Karpas-422 (cell line): ENCODE measurements at regions not wholly inside any gene's neighbourhood (a gene's known extent, or its start where the extent isn't known, plus 50 kb on each side); places are given as distances from the start of the nearest gene placed in this dataset.

Source experiments
- DNase-seq: peaks from one replicate; pipeline ENCODE4 v3.0.0-alpha.2; 2015
- H2AFZ ChIP-seq: fragments of 200-600 bp; sonication (generic); 2 replicates; pipeline ENCODE4 v1.6.1; 2014; ENCODE audit warnings: antibody characterized with exemption, low read length, mixed read lengths
- H3K27ac ChIP-seq: fragments of 200-600 bp; sonication (generic); 2 replicates; pipeline ENCODE4 v1.5.1; 2014; ENCODE audit warnings: mild to moderate bottlenecking, low read length, moderate library complexity
- H3K27me3 ChIP-seq: fragments of 200-600 bp; sonication (generic); 2 replicates; pipeline ENCODE4 v1.6.1; 2014; ENCODE audit warnings: low read length, mixed read lengths
- H3K36me3 ChIP-seq: fragments of 200-600 bp; sonication (generic); 2 replicates; pipeline ENCODE4 v1.6.1; 2014; ENCODE audit warnings: low read length, mixed read lengths; ENCODE audit not compliant: insufficient read depth
- H3K4me1 ChIP-seq: fragments of 200-600 bp; sonication (generic); 2 replicates; pipeline ENCODE4 v1.6.1; 2014; ENCODE audit warnings: mild to moderate bottlenecking, low read length, mixed read lengths
- H3K4me2 ChIP-seq: fragments of 200-600 bp; sonication (generic); 2 replicates; pipeline ENCODE4 v1.6.1; 2014; ENCODE audit warnings: low read length, low read depth, mild to moderate bottlenecking; ENCODE audit not compliant: poor library complexity, severe bottlenecking
- H3K4me3 ChIP-seq: fragments of 200-600 bp; sonication (generic); 2 replicates; pipeline ENCODE4 v1.5.1; 2014; ENCODE audit warnings: mild to moderate bottlenecking, antibody characterized with exemption, low read length, mixed read lengths
- H3K79me2 ChIP-seq: fragments of 200-600 bp; sonication (generic); 2 replicates; pipeline ENCODE4 v1.6.1; 2014; ENCODE audit warnings: mild to moderate bottlenecking, low read length, mixed read lengths
- H3K9ac ChIP-seq: fragments of 200-600 bp; sonication (generic); 2 replicates; pipeline ENCODE4 v1.6.0; 2014; ENCODE audit warnings: low read length
- H3K9me2 ChIP-seq: fragments of 200-600 bp; sonication (generic), shearing (Covaris generic); replicated peaks from 2 replicates; pipeline ENCODE4 v1.6.0; 2014; ENCODE audit warnings: mild to moderate bottlenecking, low read length, moderate library complexity; ENCODE audit not compliant: insufficient read depth
- H3K9me3 ChIP-seq: fragments of 300-700, 200-600 bp; sonication (generic); 2 replicates; pipeline ENCODE4 v1.6.1; 2014; ENCODE audit warnings: low read length, mixed read lengths
- H4K20me1 ChIP-seq: fragments of 200-600 bp; sonication (generic); 2 replicates; pipeline ENCODE4 v1.6.1; 2014; ENCODE audit warnings: mild to moderate bottlenecking, antibody characterized with exemption, low read length, low read depth; ENCODE audit not compliant: insufficient read depth

DNA sequence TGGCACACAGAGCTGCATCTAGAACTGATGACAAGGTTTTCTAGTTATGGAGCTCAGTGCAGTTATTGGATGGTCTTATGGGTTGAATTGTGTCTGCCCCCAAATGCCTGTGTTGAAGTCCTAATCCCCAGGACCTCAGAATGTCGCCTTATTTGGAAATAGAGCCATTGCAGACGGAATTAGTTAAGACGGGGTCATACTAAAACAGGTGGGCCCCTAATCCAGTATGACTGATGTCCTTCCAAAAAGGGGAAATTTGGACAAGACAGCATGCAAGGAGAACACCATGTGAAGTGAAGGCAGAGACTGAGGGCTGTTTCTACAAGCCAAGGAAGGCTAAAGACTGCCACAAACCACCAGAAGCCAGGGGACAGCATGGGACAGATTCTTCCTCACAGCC lies 148.7 kb downstream of the KCTD12 start:
- H3K9me2 ChIP-seq = no peaks in the 10 kb centered on the region
- H3K79me2 ChIP-seq = no peaks in the 10 kb centered on the region
- H3K36me3 ChIP-seq = no peaks in the 10 kb centered on the region
- no peak overlapping the region for H3K9ac ChIP-seq
- H3K4me2 ChIP-seq = no peak overlapping the region
- no peak overlapping the region for H3K27ac ChIP-seq
- no peak overlapping the region for H2AFZ ChIP-seq
- no peak overlapping the region for H3K4me3 ChIP-seq
- no peaks in the 10 kb centered on the region for H3K4me1 ChIP-seq
- no peaks in the 10 kb centered on the region for H4K20me1 ChIP-seq
- no peak for DNase-seq
- no peaks in the 10 kb centered on the region for H3K9me3 ChIP-seq
- no peaks in the 10 kb centered on the region for H3K27me3 ChIP-seq

DNA sequence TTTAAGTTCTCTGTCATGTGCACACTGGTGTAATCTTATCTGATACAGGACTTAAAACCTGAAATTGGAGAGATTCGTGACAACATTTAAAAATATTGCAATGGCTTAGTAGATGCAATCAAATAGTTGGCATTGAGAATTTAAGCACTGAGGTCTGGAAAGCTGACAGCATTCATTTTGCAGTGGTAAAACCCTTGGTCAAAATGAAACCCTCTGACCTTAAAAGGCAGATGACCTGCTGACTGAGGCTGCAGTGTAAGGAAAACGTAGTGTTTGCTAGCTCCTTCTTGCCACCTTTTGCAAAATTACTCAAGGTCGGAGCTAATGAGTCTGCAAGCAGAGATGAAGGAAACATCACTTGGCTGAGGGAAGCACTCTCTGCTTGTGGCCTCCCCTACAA lies 150.6 kb downstream of the KCTD12 start:
- no peak overlapping the region for H3K4me3 ChIP-seq
- no peak overlapping the region for H3K9ac ChIP-seq
- H3K9me2 ChIP-seq = no peaks in the 10 kb centered on the region
- H3K4me2 ChIP-seq = no peak overlapping the region
- no peak overlapping the region for H3K27ac ChIP-seq
- no peaks in the 10 kb centered on the region for H3K4me1 ChIP-seq
- H3K9me3 ChIP-seq = no peaks in the 10 kb centered on the region
- no peaks in the 10 kb centered on the region for H3K27me3 ChIP-seq
- no peak for DNase-seq
- no peaks in the 10 kb centered on the region for H3K79me2 ChIP-seq
- H3K36me3 ChIP-seq = no peaks in the 10 kb centered on the region
- H4K20me1 ChIP-seq = no peaks in the 10 kb centered on the region
- H2AFZ ChIP-seq = no peak overlapping the region

DNA sequence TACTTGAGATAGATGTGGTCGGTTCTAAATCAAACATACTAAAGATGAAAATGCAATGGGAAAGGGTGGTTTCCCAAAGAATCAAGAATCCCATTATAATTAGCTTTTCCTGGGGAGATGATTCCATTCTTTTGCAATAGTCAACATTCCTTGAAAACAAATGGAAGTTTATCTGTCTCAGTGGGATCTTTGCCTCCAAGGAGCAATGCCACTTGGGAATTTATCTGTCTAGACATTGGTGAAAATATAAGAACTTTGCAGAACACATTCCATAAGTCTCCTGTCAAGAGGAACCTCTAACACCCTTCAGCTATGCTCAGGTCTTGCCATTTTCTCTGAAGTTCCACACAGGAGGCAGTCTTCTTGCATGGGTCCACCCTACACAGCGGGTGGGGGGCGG lies 152.5 kb downstream of the KCTD12 start:
- Histone ChIP-seq H3K4me3 (no peak overlapping the region), H3K36me3 (no peaks in the 10 kb centered on the region), H2AFZ (no peak overlapping the region), H4K20me1 (no peaks in the 10 kb centered on the region), H3K4me1 (no peaks in the 10 kb centered on the region), H3K4me2 (no peak overlapping the region), H3K79me2 (no peaks in the 10 kb centered on the region), H3K9me3 (no peaks in the 10 kb centered on the region), H3K27me3 (no peaks in the 10 kb centered on the region), H3K27ac (no peak overlapping the region), H3K9me2 (no peaks in the 10 kb centered on the region), H3K9ac (no peak overlapping the region)
- DNase-seq = no peak

DNA sequence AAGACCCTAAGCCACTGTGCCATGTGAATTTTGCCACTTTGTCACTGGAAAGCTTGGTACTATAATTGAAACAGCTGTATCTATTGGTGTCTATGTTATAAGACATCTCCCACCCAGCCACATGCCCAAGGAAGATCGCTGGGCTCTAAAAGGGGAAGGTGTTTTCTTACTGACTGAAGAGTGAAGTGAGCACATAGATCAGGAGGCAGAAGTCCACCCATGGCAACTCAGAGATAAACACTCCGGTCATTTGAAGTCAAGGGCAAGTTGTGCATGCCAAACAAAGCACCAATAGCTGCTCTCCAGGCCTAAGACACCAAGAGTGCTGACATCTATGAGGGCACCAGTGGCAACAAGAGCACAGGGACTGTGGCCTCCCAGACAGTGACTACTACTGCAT lies 153.8 kb downstream of the KCTD12 start:
- Histone ChIP-seq H3K4me3 (no peak overlapping the region), H3K9ac (no peak overlapping the region), H2AFZ (no peak overlapping the region), H3K36me3 (no peaks in the 10 kb centered on the region), H3K79me2 (no peaks in the 10 kb centered on the region), H3K4me2 (no peak overlapping the region), H3K27me3 (no peaks in the 10 kb centered on the region), H3K9me3 (no peaks in the 10 kb centered on the region), H3K9me2 (no peaks in the 10 kb centered on the region), H3K4me1 (no peaks in the 10 kb centered on the region), H3K27ac (no peak overlapping the region), H4K20me1 (no peaks in the 10 kb centered on the region)
- no peak for DNase-seq

DNA sequence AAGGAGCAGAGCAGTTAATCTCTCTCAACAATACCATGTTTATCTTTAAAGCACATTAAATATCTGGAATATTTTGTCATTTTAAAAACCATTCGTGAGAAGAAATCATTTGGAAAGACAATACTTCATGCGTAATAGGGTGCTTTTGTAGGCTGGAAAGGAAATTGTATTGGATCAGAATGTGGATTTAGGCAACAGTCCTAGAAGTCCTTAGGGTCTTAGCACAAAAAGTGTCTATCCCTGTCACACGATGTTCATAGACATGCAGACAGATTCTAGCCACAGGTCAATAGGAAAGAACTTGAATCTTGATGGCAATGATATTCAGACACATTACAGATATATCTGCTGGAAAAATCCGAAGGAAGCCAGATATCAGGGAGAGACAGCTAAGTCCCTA lies 156.0 kb downstream of the KCTD12 start:
- Histone ChIP-seq H2AFZ (no peak overlapping the region), H3K79me2 (no peaks in the 10 kb centered on the region), H3K9ac (no peak overlapping the region), H3K4me1 (no peaks in the 10 kb centered on the region), H3K9me2 (no peaks in the 10 kb centered on the region), H3K9me3 (no peaks in the 10 kb centered on the region), H3K4me3 (no peak overlapping the region), H3K36me3 (no peaks in the 10 kb centered on the region), H3K27ac (no peak overlapping the region), H3K4me2 (no peak overlapping the region), H4K20me1 (no peaks in the 10 kb centered on the region), H3K27me3 (no peaks in the 10 kb centered on the region)
- no peak for DNase-seq

DNA sequence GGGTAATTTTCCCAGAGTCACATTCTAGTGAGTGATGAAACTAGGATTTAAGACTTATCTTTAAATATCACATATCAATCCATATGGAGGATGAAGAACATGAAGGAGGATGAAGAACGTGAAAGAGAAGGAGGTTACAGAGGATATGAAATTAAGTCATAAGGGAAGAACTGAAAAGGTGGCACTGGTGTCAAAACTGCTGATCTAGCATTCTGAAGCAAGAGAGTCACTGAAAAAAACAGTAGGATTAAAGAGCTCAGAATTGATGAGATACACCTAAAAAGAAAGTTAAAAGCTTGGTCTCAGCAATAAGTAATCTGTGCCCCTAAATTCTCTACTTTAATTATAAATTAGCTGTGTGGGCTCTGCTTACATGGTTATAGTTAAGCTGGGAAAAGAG lies 156.5 kb downstream of the KCTD12 start:
- H2AFZ ChIP-seq = no peak overlapping the region
- H3K9me2 ChIP-seq = no peaks in the 10 kb centered on the region
- no peaks in the 10 kb centered on the region for H3K36me3 ChIP-seq
- no peak for DNase-seq
- no peaks in the 10 kb centered on the region for H3K79me2 ChIP-seq
- no peaks in the 10 kb centered on the region for H3K27me3 ChIP-seq
- H4K20me1 ChIP-seq = no peaks in the 10 kb centered on the region
- no peaks in the 10 kb centered on the region for H3K9me3 ChIP-seq
- H3K4me1 ChIP-seq = no peaks in the 10 kb centered on the region
- no peak overlapping the region for H3K4me2 ChIP-seq
- no peak overlapping the region for H3K27ac ChIP-seq
- no peak overlapping the region for H3K9ac ChIP-seq
- H3K4me3 ChIP-seq = no peak overlapping the region

DNA sequence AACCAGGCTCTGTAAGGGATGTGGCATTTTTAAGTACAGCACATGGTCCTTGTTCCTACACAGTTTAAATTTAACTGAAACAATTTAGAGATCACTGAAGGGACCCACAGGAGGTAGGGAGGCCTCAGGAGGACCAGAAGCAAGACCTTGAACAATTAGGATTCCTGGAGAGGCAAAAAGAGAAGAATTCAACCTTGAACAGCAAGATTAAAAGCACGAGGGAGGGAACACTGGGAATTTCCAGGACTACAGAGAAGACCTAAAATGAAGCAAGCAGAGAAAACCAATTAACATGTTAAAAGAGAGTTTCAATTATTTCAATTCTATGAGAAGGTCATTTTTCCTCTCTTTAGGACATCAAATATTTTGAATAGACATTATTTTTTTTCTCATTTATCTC lies 160.3 kb downstream of the KCTD12 start:
- Histone ChIP-seq H3K9ac (no peak overlapping the region), H3K27me3 (no peaks in the 10 kb centered on the region), H3K4me2 (no peak overlapping the region), H3K36me3 (no peaks in the 10 kb centered on the region), H2AFZ (no peak overlapping the region), H3K4me3 (no peak overlapping the region), H3K79me2 (no peaks in the 10 kb centered on the region), H4K20me1 (no peaks in the 10 kb centered on the region), H3K9me3 (no peaks in the 10 kb centered on the region), H3K27ac (no peak overlapping the region), H3K4me1 (no peaks in the 10 kb centered on the region), H3K9me2 (no peaks in the 10 kb centered on the region)
- no peak for DNase-seq

DNA sequence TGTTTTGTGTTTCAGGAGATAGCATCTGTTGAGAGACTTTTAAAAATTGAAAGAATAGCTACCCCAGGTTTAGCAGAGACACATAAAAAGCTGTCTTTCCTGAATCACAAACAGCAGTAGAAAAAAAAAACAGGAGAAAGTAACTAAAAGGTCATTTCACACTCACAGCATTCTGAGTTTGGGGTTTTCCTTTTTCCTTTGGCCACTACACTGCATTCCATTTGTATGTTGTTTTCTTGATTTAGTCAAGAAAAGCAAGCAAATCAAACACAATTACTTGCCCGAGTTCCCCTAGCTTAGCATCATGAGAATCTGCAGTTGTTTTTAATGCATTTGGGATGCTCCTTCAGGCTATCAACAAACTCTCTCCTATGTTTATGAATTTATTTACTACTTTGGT lies 161.0 kb downstream of the KCTD12 start:
- H3K4me3 ChIP-seq = no peak overlapping the region
- no peaks in the 10 kb centered on the region for H3K9me2 ChIP-seq
- H3K9ac ChIP-seq = no peak overlapping the region
- DNase-seq = no peak
- H3K27me3 ChIP-seq = no peaks in the 10 kb centered on the region
- no peaks in the 10 kb centered on the region for H3K4me1 ChIP-seq
- no peak overlapping the region for H3K4me2 ChIP-seq
- H3K79me2 ChIP-seq = no peaks in the 10 kb centered on the region
- H2AFZ ChIP-seq = no peak overlapping the region
- no peak overlapping the region for H3K27ac ChIP-seq
- H3K36me3 ChIP-seq = no peaks in the 10 kb centered on the region
- H4K20me1 ChIP-seq = no peaks in the 10 kb centered on the region
- H3K9me3 ChIP-seq = no peaks in the 10 kb centered on the region

DNA sequence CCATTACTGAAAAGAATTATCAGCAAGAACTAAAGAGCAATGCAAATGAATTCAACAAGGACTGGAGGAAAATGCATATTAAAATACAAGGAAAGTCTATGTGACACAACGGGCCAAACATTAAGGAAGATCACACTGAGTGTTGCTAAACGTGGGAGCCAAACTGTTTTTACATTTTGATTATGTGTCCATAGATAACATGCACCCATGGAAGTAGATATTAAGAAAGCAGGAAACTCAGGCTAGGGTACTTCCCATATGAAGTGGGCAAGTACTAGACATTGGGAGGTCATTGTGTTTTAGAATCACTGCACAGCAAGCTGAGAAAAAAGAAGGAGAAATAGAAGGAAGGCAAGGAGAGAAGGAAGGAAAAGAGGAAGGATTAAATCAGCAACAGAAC lies 161.8 kb downstream of the KCTD12 start:
- no peaks in the 10 kb centered on the region for H3K36me3 ChIP-seq

More for the DNA sequence above, 161.8 kb downstream of the KCTD12 start:
- Histone ChIP-seq H3K9me3 (no peaks in the 10 kb centered on the region), H3K27me3 (no peaks in the 10 kb centered on the region), H3K79me2 (no peaks in the 10 kb centered on the region), H3K9ac (no peak overlapping the region), H4K20me1 (no peaks in the 10 kb centered on the region), H3K9me2 (no peaks in the 10 kb centered on the region), H3K27ac (no peak overlapping the region), H3K4me1 (no peaks in the 10 kb centered on the region), H3K4me2 (no peak overlapping the region), H2AFZ (no peak overlapping the region), H3K4me3 (no peak overlapping the region)
- DNase-seq = no peak
